ENCODE measurements at regions not wholly inside any gene's neighbourhood (a gene's known extent, or its start where the extent isn't known, plus 50 kb on each side); places are given as distances from the start of the nearest gene placed in this dataset.

GRCh38 chr15:37221671-37222145 is 121.4 kb upstream of the MEIS2 start:
- TF ChIP-seq CTCF (IDR thresholded peaks at IDR 0.05; ENCODE audit: insufficient read depth, missing control alignments) = no peak
- DNase-seq (ENCODE audit: insufficient read length, low spot score) (no peak), FAIRE-seq (peak; percentile 78)

GRCh38 chr15:37223089-37223488 is 122.7 kb upstream of the MEIS2 start:
- TF ChIP-seq CTCF (IDR thresholded peaks at IDR 0.05; ENCODE audit: insufficient read depth, missing control alignments) = no peak
- FAIRE-seq (no peak), DNase-seq (ENCODE audit: insufficient read length, low spot score) (no peak)

GRCh38 chr15:37229855-37230619 is 129.7 kb upstream of the MEIS2 start:
- TF ChIP-seq CTCF (IDR thresholded peaks at IDR 0.05; ENCODE audit: insufficient read depth, missing control alignments) = no peak

GRCh38 chr15:37245358-37245757 is 145.0 kb upstream of the MEIS2 start:
- no peak for DNase-seq (ENCODE audit: insufficient read length, low spot score)

More at GRCh38 chr15:37229855-37230619, 129.7 kb upstream of the MEIS2 start:
- FAIRE-seq = no peak
- DNase-seq (ENCODE audit: insufficient read length, low spot score) = no peak

GRCh38 chr15:37246065-37246464 is 145.7 kb upstream of the MEIS2 start:
- DNase-seq (ENCODE audit: insufficient read length, low spot score) (no peak), FAIRE-seq (no peak)
- TF ChIP-seq CTCF (IDR thresholded peaks at IDR 0.05; ENCODE audit: insufficient read depth, missing control alignments) = no peak

More at GRCh38 chr15:37245358-37245757, 145.0 kb upstream of the MEIS2 start:
- FAIRE-seq = no peak
- no peak for TF ChIP-seq CTCF (IDR thresholded peaks at IDR 0.05; ENCODE audit: insufficient read depth, missing control alignments)

- DNase-seq (ENCODE audit: insufficient read length, low spot score) = no peak
- TF ChIP-seq CTCF (IDR thresholded peaks at IDR 0.05; ENCODE audit: insufficient read depth, missing control alignments) = no peak
- no peak for FAIRE-seq
Measured at GRCh38 chr15:37246856-37247255, 146.5 kb upstream of the MEIS2 start.

GRCh38 chr15:37249249-37249648 is 148.9 kb upstream of the MEIS2 start:
- DNase-seq (ENCODE audit: insufficient read length, low spot score) (no peak), FAIRE-seq (no peak)
- no peak for TF ChIP-seq CTCF (IDR thresholded peaks at IDR 0.05; ENCODE audit: insufficient read depth, missing control alignments)

Data from D721Med (cell line).